Testis (tissue), 2 donors: ENCODE measurements at regions not wholly inside any gene's neighbourhood (a gene's known extent, or its start where the extent isn't known, plus 50 kb on each side); places are given as distances from the start of the nearest gene placed in this dataset.
"Not testable (repeated sequence)": the region's sequence is repeated elsewhere in the genome, so short reads cannot be mapped to it uniquely, and the experiment has no call there.

Source experiments
- DNase-seq: peaks from one replicate; pipeline ENCODE4 v3.0.0-alpha.2; 2019
- H3K27ac ChIP-seq, 2 donors: fragments of 200-600 bp; sonication (generic); one replicate each; pipeline ENCODE4 v1.5.1; 2019
- H3K27me3 ChIP-seq: fragments of 200-600 bp; sonication (generic); one replicate; pipeline ENCODE4 v1.5.1; 2019
- H3K36me3 ChIP-seq: fragments of 200-600 bp; sonication (generic); one replicate; pipeline ENCODE4 v1.5.1; 2017; ENCODE audit warnings: low read depth; ENCODE audit errors: missing control alignments
- H3K4me1 ChIP-seq: fragments of 200-600 bp; sonication (generic); one replicate; pipeline ENCODE4 v1.5.1; 2019
- H3K4me3 ChIP-seq, 2 donors: fragments of 200-600 bp; sonication (generic); one replicate each; pipeline ENCODE4 v1.5.1; 2017 to 2019
- H3K9me3 ChIP-seq: fragments of 200-600 bp; sonication (generic); one replicate; pipeline ENCODE4 v1.5.1; 2017
- CTCF ChIP-seq, 3 experiments: fragments of 450-650 bp in 2 of 3; fragments of 200-600 bp in 1 of 3; sonication (generic) in 1 of 3; IDR thresholded peaks; one replicate each; pipeline ENCODE4 v1.5.1; 2016 to 2019; ENCODE audit warnings: antibody characterized with exemption in 3 of 3, mild to moderate bottlenecking in 2 of 3, moderate library complexity in 1 of 3
- POLR2A ChIP-seq: fragments of 450-650 bp; IDR thresholded peaks from one replicate; pipeline ENCODE4 v1.6.1; 2017; ENCODE audit warnings: antibody characterized with exemption, mild to moderate bottlenecking, moderate library complexity
- WGBS, 2 donors: methylation state at CpG; one replicate each; pipeline ENCODE4 v1.1.5; 2018; 5-methylcytosine and 5-hydroxymethylcytosine counted together
- intact Hi-C: fragments of 100-400 bp; cut with DNase I; formaldehyde crosslinking; loops from one replicate; pipeline ENCODE4 v1.15.1; 2023; ENCODE audit warnings: low total_unique reads

- Histone ChIP-seq H3K9me3 (no peaks in the 10 kb centered on the region), H3K36me3 (no peaks in the 10 kb centered on the region), H3K4me3 (no peak overlapping the region), H3K27me3 (no peaks in the 10 kb centered on the region), H3K4me1 (peaks cover 32% of the 10 kb centered on the region), H3K27ac (no peak overlapping the region)
- TF ChIP-seq CTCF (IDR thresholded peaks at IDR 0.05) (no peak), POLR2A (no peak)
- DNase-seq, result no peak
- intact Hi-C loops, result no loop called here
- WGBS, 2 donors, result 58 to 76% methylated on average over 6 of the region's 6 CpGs
Measured at GRCh38 chr5:82422751-82423181, 144.6 kb upstream of the RPS23 start.

- Histone ChIP-seq H3K27ac (no peak overlapping the region), H3K36me3 (no peaks in the 10 kb centered on the region), H3K9me3 (no peaks in the 10 kb centered on the region), H3K4me1 (peaks cover 33% of the 10 kb centered on the region), H3K27me3 (no peaks in the 10 kb centered on the region), H3K4me3 (no peak overlapping the region)
- no peak for DNase-seq
- intact Hi-C loops, result no loop called here
- TF ChIP-seq CTCF (IDR thresholded peaks at IDR 0.05) (no peak), POLR2A (no peak)
- 57 to 90% methylated on average over 2 of the region's 2 CpGs for WGBS, 2 donors
Measured at GRCh38 chr5:82422001-82422740, 144.0 kb upstream of the RPS23 start.

- no peak for DNase-seq
- no peak for TF ChIP-seq CTCF (IDR thresholded peaks at IDR 0.05)
- no peak for TF ChIP-seq POLR2A
- H3K4me3 ChIP-seq, result no peak overlapping the region
- peaks cover 30% of the 10 kb centered on the region for H3K4me1 ChIP-seq
- no peaks in the 10 kb centered on the region for H3K27me3 ChIP-seq
- no peak overlapping the region for H3K27ac ChIP-seq
- no peaks in the 10 kb centered on the region for H3K36me3 ChIP-seq
- 88 to 97% methylated on average over 3 of the region's 3 CpGs for WGBS, 2 donors
- intact Hi-C loops, result no loop called here
- no peaks in the 10 kb centered on the region for H3K9me3 ChIP-seq
Measured at GRCh38 chr5:82421119-82421518, 143.0 kb upstream of the RPS23 start.

- intact Hi-C loops, H3K4me3 ChIP-seq: not testable (repeated sequence)
- WGBS, 2 donors, result 75 to 85% methylated on average over 4 of the region's 4 CpGs
Measured at GRCh38 chr5:82420524-82420923, 142.4 kb upstream of the RPS23 start.

GRCh38 chr5:82419559-82420332, 141.6 kb upstream of the RPS23 start:
- no peaks in the 10 kb centered on the region for H3K9me3 ChIP-seq
- peaks cover 30% of the 10 kb centered on the region for H3K4me1 ChIP-seq
- no peaks in the 10 kb centered on the region for H3K36me3 ChIP-seq
- H3K4me3 ChIP-seq, result no peak overlapping the region
- no peak for TF ChIP-seq CTCF (IDR thresholded peaks at IDR 0.05)
- TF ChIP-seq POLR2A, result no peak
- 50 to 58% methylated on average over 6 of the region's 6 CpGs for WGBS, 2 donors
- intact Hi-C loops, result no loop called here
- DNase-seq, result no peak
- no peak overlapping the region for H3K27ac ChIP-seq
- H3K27me3 ChIP-seq, result no peaks in the 10 kb centered on the region

More at GRCh38 chr5:82420524-82420923, 142.4 kb upstream of the RPS23 start:
- DNase-seq, H3K27me3 ChIP-seq, H3K27ac ChIP-seq, H3K36me3 ChIP-seq, H3K9me3 ChIP-seq: not testable (repeated sequence)
- peaks cover 30% of the 10 kb centered on the region for H3K4me1 ChIP-seq
